ENCODE measurements at regions not wholly inside any gene's neighbourhood (a gene's known extent, or its start where the extent isn't known, plus 50 kb on each side); places are given as distances from the start of the nearest gene placed in this dataset.

DNA sequence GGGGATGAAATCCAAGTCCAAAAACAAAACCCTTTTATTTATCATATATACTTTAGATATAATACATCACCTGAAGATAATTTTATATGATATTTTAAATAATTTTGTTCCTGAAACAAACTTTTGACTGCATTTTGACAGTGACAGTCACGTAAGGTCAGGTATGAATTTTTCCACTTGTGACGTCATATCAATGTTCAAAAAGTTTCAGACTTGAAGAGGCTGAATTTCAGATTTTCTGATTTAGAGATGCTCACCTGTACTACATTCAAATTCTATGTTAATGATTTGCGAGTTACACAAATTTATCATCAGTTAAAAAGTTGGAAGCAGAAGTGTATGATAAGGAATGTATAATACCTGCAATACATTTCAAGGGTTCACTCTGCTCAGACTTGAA lies 136.1 kb upstream of the EPHA6 start:
- no peak overlapping the region for H3K27ac ChIP-seq
- no peak for DNase-seq
- H3K27me3 ChIP-seq = no peaks in the 10 kb centered on the region
- H3K4me1 ChIP-seq = no peaks in the 10 kb centered on the region
- no peaks in the 10 kb centered on the region for H3K36me3 ChIP-seq
- no peak overlapping the region for H3K4me3 ChIP-seq
- no peak for ATAC-seq
- TF ChIP-seq, protein P1, sequence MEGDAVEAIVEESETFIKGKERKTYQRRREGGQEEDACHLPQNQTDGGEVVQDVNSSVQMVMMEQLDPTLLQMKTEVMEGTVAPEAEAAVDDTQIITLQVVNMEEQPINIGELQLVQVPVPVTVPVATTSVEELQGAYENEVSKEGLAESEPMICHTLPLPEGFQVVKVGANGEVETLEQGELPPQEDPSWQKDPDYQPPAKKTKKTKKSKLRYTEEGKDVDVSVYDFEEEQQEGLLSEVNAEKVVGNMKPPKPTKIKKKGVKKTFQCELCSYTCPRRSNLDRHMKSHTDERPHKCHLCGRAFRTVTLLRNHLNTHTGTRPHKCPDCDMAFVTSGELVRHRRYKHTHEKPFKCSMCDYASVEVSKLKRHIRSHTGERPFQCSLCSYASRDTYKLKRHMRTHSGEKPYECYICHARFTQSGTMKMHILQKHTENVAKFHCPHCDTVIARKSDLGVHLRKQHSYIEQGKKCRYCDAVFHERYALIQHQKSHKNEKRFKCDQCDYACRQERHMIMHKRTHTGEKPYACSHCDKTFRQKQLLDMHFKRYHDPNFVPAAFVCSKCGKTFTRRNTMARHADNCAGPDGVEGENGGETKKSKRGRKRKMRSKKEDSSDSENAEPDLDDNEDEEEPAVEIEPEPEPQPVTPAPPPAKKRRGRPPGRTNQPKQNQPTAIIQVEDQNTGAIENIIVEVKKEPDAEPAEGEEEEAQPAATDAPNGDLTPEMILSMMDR (IDR thresholded peaks at IDR 0.05) = no peak
- no peaks in the 10 kb centered on the region for H3K9me3 ChIP-seq
- intact Hi-C loops (cut with DNase I) = no loop called here

DNA sequence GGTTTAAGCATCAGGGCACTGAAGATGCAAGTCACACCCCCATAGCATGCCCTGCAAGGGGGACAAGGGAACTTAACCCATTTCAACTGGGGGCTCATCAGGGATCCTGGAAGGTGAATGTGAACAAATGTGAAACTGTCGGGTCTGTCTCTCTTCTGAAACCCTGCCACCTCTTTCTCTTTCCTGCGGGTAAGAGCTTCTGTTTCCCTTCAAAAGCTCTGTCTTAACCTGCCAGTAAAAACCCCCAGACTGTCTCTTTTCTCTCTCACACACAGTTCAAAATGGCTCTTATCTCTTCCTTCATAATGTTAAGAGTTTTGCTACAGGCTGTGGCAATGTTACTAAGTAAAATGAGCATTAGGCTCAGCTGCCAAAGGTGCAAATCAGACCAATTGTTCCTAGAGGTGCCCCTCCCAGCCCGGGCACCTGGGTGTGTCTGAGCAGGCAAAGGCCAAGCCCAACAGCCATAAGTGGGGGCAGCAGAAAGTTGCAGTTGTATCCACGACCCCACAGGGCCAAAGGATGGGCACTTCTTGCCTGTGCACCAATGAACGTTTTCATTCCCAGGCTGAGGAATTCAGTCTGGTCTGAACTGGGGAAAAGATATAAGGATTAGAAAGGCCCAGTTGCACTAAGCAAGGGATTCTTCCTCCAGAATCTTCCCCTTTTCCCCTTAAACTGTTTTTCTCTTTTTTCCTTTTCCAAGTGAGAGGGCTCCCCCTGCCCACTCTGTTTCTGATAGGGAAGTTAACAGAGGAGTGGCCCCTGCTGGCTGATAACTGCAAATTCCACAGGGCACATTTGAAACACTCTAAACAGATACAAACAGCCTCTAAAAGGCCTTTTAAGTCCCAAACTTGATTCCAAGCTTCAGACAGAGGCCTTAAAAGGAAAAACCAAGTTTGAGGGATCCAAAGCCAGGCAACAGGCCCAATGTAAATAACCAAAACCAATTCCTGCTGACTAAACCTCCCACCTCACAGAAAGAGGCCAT lies 113.8 kb upstream of the EPHA6 start:
- intact Hi-C loops (cut with DNase I) = no loop called here
- Histone ChIP-seq H3K4me1 (no peaks in the 10 kb centered on the region), H3K4me3 (no peak overlapping the region), H3K36me3 (no peaks in the 10 kb centered on the region), H3K27me3 (no peaks in the 10 kb centered on the region), H3K27ac (no peak overlapping the region), H3K9me3 (no peaks in the 10 kb centered on the region)
- TF ChIP-seq, protein P1 (IDR thresholded peaks at IDR 0.05) = no peak
- no peak for DNase-seq
- no peak for ATAC-seq

DNA sequence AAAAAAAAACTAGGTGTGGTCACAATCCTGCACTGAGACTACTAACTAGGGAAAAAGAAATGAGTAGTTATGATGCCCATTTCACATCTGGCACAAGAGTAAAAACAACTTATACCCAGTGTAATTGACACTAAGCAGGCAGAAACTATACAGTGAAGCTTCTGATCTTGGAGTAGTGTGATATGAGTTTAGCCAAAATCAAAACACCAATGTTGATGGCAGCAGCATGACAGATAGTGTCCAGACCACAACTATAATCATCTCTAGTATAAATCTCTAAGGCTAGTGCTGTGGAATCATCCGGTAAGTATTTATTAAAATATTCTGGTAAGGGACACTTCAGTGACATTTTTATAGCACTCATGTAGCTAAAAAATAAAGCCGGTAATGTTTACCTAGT lies 108.5 kb upstream of the EPHA6 start:
- TF ChIP-seq, protein P1 (IDR thresholded peaks at IDR 0.05) = no peak
- intact Hi-C loops (cut with DNase I) = no loop called here

DNA sequence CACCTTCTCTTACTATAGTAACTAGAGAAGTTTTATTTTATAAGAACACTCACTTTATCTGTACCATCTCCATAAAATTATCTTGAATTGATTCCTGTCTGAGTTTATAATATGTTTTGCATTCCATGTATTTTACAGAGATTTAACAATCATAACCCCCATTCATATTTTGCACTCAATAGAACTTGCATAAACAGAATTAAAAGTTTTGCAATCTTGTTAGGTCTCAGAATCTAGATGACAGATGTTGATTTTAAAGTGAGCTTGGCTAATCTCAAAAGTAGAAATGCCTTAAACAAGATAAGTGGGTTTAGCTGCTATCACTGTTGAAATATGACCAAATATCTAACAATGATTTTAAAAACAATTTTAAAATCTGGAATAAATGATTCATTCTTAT lies 107.9 kb upstream of the EPHA6 start:
- H3K36me3 ChIP-seq = no peaks in the 10 kb centered on the region
- H3K4me3 ChIP-seq = no peak overlapping the region
- TF ChIP-seq, protein P1 (IDR thresholded peaks at IDR 0.05) = no peak
- DNase-seq (no peak), ATAC-seq (no peak)
- no peaks in the 10 kb centered on the region for H3K27me3 ChIP-seq
- intact Hi-C loops (cut with DNase I) = no loop called here
- no peaks in the 10 kb centered on the region for H3K4me1 ChIP-seq
- no peaks in the 10 kb centered on the region for H3K9me3 ChIP-seq
- H3K27ac ChIP-seq = no peak overlapping the region

More for the DNA sequence above, 108.5 kb upstream of the EPHA6 start:
- ATAC-seq (no peak), DNase-seq (no peak)
- H3K27me3 ChIP-seq = no peaks in the 10 kb centered on the region
- H3K9me3 ChIP-seq = no peaks in the 10 kb centered on the region
- H3K36me3 ChIP-seq = no peaks in the 10 kb centered on the region
- no peak overlapping the region for H3K27ac ChIP-seq
- no peak overlapping the region for H3K4me3 ChIP-seq
- no peaks in the 10 kb centered on the region for H3K4me1 ChIP-seq

DNA sequence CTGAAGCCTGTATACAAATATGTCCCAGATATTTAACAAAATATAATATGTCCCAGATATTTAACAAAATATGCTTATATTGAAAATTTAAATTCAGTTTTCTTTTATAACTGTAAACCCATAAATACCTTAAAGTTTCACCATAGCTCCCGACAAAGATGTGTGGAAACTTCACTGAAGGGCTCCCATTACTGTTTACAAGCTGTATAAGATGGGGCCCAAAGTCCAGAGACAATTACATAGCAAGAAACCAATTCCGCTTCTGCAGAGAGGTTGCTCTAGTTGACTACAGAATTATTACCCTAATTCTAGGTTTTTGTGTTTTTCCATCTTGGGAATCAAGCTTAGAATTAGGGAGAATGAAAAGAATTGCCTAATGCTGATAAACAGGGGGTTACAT lies 102.6 kb upstream of the EPHA6 start:
- ATAC-seq = no peak
- TF ChIP-seq, protein P1 (IDR thresholded peaks at IDR 0.05) = no peak
- no peak overlapping the region for H3K4me3 ChIP-seq

More for the DNA sequence above, 102.6 kb upstream of the EPHA6 start:
- Histone ChIP-seq H3K27ac (no peak overlapping the region), H3K27me3 (no peaks in the 10 kb centered on the region), H3K4me1 (no peaks in the 10 kb centered on the region), H3K9me3 (no peaks in the 10 kb centered on the region), H3K36me3 (no peaks in the 10 kb centered on the region)
- intact Hi-C loops (cut with DNase I) = no loop called here
- no peak for DNase-seq
